Anterior cingulate cortex (tissue), 58 donors: ENCODE measurements at regions not wholly inside any gene's neighbourhood (a gene's known extent, or its start where the extent isn't known, plus 50 kb on each side); places are given as distances from the start of the nearest gene placed in this dataset.
"Not testable (repeated sequence)": the region's sequence is repeated elsewhere in the genome, so short reads cannot be mapped to it uniquely, and the experiment has no call there.

ENCODE experiments used
- DNase-seq, 58 donors: peaks; one replicate each; lab custom pipeline; 2025; lab: John Stamatoyannopoulos, UW

GRCh38 chr4:177228599-177228998 is 81.1 kb upstream of the NEIL3 start:
- no peak for DNase-seq

- no peak for DNase-seq
These were observed 80.3 kb upstream of the NEIL3 start for GRCh38 chr4:177229331-177229730.

GRCh38 chr4:177232473-177232872 is 77.2 kb upstream of the NEIL3 start:
- DNase-seq: no peak

- DNase-seq: no peak
These were observed 74.6 kb upstream of the NEIL3 start for GRCh38 chr4:177235026-177235425.

- DNase-seq: no peak
These were observed 72.8 kb upstream of the NEIL3 start for GRCh38 chr4:177236886-177237285.

GRCh38 chr4:177237291-177237690 is 72.4 kb upstream of the NEIL3 start:
- DNase-seq: no peak

- no peak for DNase-seq
These were observed 70.2 kb upstream of the NEIL3 start for GRCh38 chr4:177239477-177239876.

- DNase-seq: no peak
These were observed 69.8 kb upstream of the NEIL3 start for GRCh38 chr4:177239878-177240277.

- DNase-seq: no peak
These were observed 66.9 kb upstream of the NEIL3 start for GRCh38 chr4:177242651-177243286.

- no peak for DNase-seq
These were observed 62.8 kb upstream of the NEIL3 start for GRCh38 chr4:177246641-177247584.

GRCh38 chr4:177250056-177250696 is 59.5 kb upstream of the NEIL3 start:
- peak in 50 of 58 donors; percentile 1 to 62 (median 27) for DNase-seq

- DNase-seq: no peak
These were observed 58.4 kb upstream of the NEIL3 start for GRCh38 chr4:177251237-177251636.

- DNase-seq: no peak
These were observed 54.3 kb upstream of the NEIL3 start for GRCh38 chr4:177255359-177255758.

- no peak for DNase-seq
These were observed 52.7 kb upstream of the NEIL3 start for GRCh38 chr4:177256950-177257349.

GRCh38 chr4:177259466-177259865 is 50.2 kb upstream of the NEIL3 start:
- not testable (repeated sequence) for DNase-seq
